IMR-90 (cell line): ENCODE measurements at regions not wholly inside any gene's neighbourhood (a gene's known extent, or its start where the extent isn't known, plus 50 kb on each side); places are given as distances from the start of the nearest gene placed in this dataset.

Source experiments
- BHLHE40 ChIP-seq: fragments of 150-350 bp; IDR thresholded peaks from 2 replicates; pipeline ENCODE4 v1.6.1; 2016; ENCODE audit warnings: mild to moderate bottlenecking, low read depth, low read length
- MAFK ChIP-seq: IDR thresholded peaks from 2 replicates; pipeline ENCODE4 v1.6.1; 2012; ENCODE audit warnings: low read depth, low read length, improper control_type of control experiment
- POLR2A ChIP-seq: IDR thresholded peaks from 2 replicates; pipeline ENCODE4 v1.6.1; 2012; ENCODE audit warnings: mild to moderate bottlenecking, low read depth, low read length
- RFX5 ChIP-seq: IDR thresholded peaks from 2 replicates; pipeline ENCODE4 v1.8.0; 2012; ENCODE audit warnings: low read depth, mild to moderate bottlenecking, low read length, moderate library complexity
- SMC3 ChIP-seq: fragments of 150-350 bp; IDR thresholded peaks from 2 replicates; pipeline ENCODE4 v1.6.1; 2016; ENCODE audit warnings: low read depth, mild to moderate bottlenecking, antibody characterized with exemption, low read length, moderate library complexity

- TF ChIP-seq POLR2A = no peak
- no peak for TF ChIP-seq RFX5
- no peak for TF ChIP-seq MAFK
- TF ChIP-seq SMC3 = no peak
- TF ChIP-seq BHLHE40 = no peak
Measured at GRCh38 chr12:127450826-127451225, 816.1 kb upstream of the TMEM132C start.
